ENCODE measurements at regions not wholly inside any gene's neighbourhood (a gene's known extent, or its start where the extent isn't known, plus 50 kb on each side); places are given as distances from the start of the nearest gene placed in this dataset.

GRCh38 chr2:109058802-109059201 lies 69.8 kb upstream of the EDAR start:
- TF ChIP-seq SP1 (IDR thresholded peaks at IDR 0.05; ENCODE audit: low read depth, low read length), result no peak
- TF ChIP-seq, protein P1, sequence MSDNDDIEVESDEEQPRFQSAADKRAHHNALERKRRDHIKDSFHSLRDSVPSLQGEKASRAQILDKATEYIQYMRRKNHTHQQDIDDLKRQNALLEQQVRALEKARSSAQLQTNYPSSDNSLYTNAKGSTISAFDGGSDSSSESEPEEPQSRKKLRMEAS (IDR thresholded peaks at IDR 0.05), result no peak
- no peak for TF ChIP-seq EP300 (IDR thresholded peaks at IDR 0.05; ENCODE audit: borderline replicate concordance in 1 of 2, low read depth in 2 of 2, low read length in 2 of 2)
- TF ChIP-seq POLR2AphosphoS5 (IDR thresholded peaks at IDR 0.05; ENCODE audit: low read depth, low read length), result no peak
- no peak for TF ChIP-seq USF2 (IDR thresholded peaks at IDR 0.05; ENCODE audit: low read length)
- no peak for TF ChIP-seq POLR2A (IDR thresholded peaks at IDR 0.05; ENCODE audit: control extremely low read depth in 1 of 2, low read depth in 2 of 2, low read length in 2 of 2)
- no peak for TF ChIP-seq KDM1A (IDR thresholded peaks at IDR 0.05; ENCODE audit: borderline replicate concordance, low read length)
- TF ChIP-seq GABPA (IDR thresholded peaks at IDR 0.05; ENCODE audit: borderline replicate concordance, insufficient read depth, low read length), result no peak

Data from H1 (cell line).